Stimulated activated naive CD8-positive, alpha-beta T cell treated with anti-CD3 and anti-CD28 coated beads, Interleukin-15, Interleukin-2, amounts not matched to agents 100 U/mL and 50 U/mL, for 24 hours (primary cell): ENCODE measurements at regions not wholly inside any gene's neighbourhood (a gene's known extent, or its start where the extent isn't known, plus 50 kb on each side); places are given as distances from the start of the nearest gene placed in this dataset.
A peak's percentile ranks its signal among the peaks of the same experiment; 100 is the strongest.

Experiments
- ATAC-seq: fragments of 150-1000 bp; cut with Tn5 transposase; one replicate; pipeline ENCODE4 v1.10.0; 2021
- DNase-seq: peaks from one replicate; pipeline ENCODE4 v3.0.0; 2021

DNA sequence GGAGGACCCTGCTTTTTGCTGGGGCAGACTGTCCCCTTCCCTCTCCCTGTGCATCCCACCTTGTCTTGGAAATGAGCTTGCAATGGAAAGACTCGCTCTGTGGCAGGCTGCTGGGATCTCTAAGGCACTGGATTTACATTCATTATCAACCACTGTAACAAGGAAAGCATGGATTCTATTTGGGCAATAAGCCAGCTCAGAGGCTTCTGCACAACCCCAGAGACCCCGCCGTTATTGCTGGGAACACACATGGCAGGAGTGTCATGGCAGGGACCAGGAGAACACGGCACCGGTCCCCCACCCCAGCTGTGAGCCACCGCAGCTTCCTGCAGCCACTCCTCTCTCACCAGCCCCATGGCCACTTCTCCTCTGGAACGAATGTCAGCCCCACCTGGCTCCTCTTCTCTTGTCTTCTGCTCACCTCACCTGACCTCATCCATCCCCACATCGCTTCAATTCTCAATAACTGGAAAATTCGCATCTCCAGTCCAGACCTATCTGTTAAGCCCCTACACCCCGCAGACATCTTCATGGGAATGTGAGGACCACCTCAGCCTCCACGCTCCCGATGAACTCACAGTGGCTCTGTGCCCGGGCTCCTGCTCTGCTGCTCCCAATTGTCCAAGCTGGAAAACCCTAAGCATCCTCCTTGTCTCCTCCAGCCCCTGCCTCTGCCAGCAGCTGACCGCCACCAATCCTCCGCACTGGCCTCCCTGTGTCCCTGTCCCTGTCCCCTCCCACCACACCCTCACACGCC lies 181.5 kb downstream of the USP12 start:
- DNase-seq = no peak
- ATAC-seq = no peak

DNA sequence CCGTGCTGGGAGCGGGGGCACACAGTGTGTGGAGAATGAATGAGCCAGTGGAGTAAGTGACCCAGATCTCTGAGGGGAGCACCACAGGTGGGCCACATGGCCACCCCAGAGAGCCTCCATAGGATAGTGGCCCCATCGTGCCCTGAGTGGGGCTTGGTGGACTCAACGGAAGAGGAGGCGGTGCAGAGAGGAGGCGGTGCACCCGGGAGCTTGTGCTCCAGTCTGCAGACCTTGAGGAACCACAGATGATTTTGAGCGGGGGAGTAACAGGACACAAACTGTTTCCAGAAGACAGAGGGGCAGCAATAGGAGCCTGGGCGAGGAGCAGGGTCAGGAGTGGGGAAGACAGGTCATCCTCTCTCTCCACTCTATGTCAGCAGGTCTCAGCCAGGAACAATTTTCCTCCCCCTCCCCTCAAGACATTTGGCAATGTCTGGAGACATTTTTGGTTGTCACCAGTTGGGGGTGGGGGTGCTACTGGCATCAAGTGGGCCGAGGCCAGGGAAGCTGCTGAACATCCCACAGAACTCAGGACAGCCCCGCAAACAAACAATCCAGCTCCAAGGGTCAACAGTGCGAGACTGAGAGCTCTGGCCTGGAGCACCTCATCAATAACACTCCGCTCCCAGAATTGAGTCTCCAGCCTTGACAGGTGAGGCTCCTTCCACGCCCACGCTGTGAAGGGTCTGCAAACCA lies 182.2 kb downstream of the USP12 start:
- DNase-seq = no peak
- no peak for ATAC-seq

GRCh38 chr13:26988059-26988769 lies 183.4 kb downstream of the USP12 start:
- DNase-seq (no peak), ATAC-seq (no peak)

DNA sequence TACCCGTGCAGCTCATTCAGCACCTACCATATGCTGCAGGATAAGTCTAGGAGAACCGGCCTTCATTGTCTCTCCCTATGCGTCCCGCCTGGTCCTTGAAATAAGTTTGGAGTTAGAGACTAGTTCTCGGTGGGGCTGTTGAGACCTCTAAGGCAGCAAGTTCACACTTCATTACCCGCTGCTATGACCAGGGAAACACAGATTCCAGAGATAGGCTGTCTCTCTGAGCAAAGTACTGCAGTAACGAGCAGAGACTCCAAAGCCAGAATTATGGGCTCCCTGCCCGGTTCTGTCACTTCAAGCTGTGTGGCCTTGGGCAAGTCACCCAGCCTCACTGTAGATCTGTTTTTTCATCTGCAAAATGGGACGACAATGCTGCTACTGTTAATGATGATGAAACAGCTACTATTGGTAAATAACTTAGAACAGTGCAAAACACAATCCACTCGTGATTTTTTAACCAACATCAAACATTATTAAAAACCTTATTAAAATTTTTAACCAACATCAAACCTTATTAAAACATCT lies 184.1 kb downstream of the USP12 start:
- no peak for ATAC-seq
- no peak for DNase-seq

DNA sequence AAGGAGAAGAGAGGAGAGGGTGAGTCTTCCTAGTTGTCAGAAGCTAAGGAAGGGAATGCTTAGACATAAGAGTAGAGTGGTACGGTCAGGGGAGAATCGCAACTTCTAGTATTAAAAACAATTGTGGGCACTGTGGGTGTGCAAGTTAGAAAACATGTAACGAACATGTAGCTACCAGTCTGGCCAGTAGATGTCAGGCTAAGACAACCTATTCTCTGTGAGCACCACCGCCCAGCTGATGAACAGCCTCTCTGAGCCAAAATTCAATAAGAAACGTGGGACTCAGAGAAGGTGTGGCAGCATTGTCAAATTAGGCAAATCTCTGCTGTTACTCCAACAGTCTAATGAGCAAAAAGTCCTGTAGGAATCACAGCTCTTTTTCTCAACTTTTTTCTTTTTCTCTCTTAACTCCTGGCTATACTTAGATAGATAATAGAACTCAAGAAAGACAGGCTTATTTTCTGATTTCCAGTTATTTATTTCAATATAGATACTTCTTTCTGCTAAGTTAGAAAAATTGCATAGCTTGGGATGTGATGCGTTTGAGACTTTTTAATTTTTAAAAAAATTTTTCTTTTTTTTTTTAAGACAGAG lies 186.2 kb downstream of the USP12 start:
- ATAC-seq (peak; percentile 74), DNase-seq (peak; percentile 69)

- DNase-seq (no peak), ATAC-seq (no peak)
Measured at GRCh38 chr13:26984337-26984736, 187.3 kb downstream of the USP12 start.

- DNase-seq (no peak), ATAC-seq (no peak)
Measured at GRCh38 chr13:26983543-26984320, 187.9 kb downstream of the USP12 start.

GRCh38 chr13:26980099-26981031 lies 191.2 kb downstream of the USP12 start:
- DNase-seq (no peak), ATAC-seq (no peak)

GRCh38 chr13:26979334-26979733 lies 192.3 kb downstream of the USP12 start:
- ATAC-seq (no peak), DNase-seq (no peak)

- ATAC-seq (no peak), DNase-seq (no peak)
Measured at GRCh38 chr13:26978081-26978860, 193.3 kb downstream of the USP12 start.

GRCh38 chr13:26977541-26977940 lies 194.1 kb downstream of the USP12 start:
- DNase-seq (no peak), ATAC-seq (no peak)

GRCh38 chr13:26976313-26976712 lies 195.3 kb downstream of the USP12 start:
- ATAC-seq (no peak), DNase-seq (no peak)

DNA sequence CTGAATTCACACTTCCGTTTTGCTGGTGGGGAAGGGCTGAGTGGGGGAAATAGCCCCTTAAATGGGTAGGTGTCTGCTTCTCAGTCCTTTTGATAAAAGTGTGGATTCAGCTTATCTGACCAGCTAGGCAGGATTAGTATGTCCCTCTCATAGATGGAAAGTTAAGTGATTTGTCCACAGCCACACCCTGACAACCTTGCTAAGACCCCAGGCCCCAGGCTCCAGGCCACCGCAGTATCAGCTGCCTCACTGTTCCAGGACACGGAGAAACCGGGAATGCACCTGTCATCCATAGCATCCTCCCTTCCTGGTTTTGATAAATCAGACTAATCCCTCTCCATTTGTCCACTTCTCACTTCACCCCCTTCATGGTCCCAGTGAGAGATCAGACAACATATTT lies 197.7 kb downstream of the USP12 start:
- ATAC-seq (no peak), DNase-seq (no peak)

DNA sequence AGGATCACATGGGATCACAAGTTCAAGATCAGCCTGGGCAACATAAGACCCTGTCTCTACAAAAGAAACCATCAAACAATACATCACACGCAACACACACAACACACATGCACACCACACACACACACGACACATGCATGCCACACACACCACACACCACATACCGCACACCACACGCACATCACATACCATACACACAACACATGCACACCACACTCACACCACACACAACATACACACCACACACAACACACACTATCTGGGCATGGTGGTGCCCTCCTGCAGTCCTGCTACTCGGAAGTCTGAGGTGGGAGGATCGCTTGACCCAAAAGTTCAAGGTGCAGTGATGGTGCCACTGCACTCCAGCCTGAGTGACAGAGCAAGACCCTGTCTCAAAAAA lies 198.3 kb downstream of the USP12 start:
- no peak for ATAC-seq
- DNase-seq = no peak

GRCh38 chr13:26971990-26972887 lies 199.4 kb downstream of the USP12 start:
- ATAC-seq (peak; percentile 50), DNase-seq (peak; percentile 34)

GRCh38 chr13:26968431-26969341 lies 202.9 kb downstream of the USP12 start:
- no peak for DNase-seq
- no peak for ATAC-seq
